HepG2 (cell line): ENCODE measurements at regions not wholly inside any gene's neighbourhood (a gene's known extent, or its start where the extent isn't known, plus 50 kb on each side); places are given as distances from the start of the nearest gene placed in this dataset.

Experiments
- ATAC-seq: fragments of 200-7000 bp; cut with Tn5 transposase; 3 replicates; pipeline ENCODE4 v1.9.1; 2020; ENCODE audit warnings: mild to moderate bottlenecking, moderate library complexity
- BruUV-seq: library from RNA; stranded (reverse); fragments of 400-500 nt; replicated peaks from 2 replicates; lab custom pipeline; 2021; lab: Mats Ljungman, UMichigan
- CTCF ChIA-PET: fragments of 300-600 bp; formaldehyde crosslinking; extraction: SDS; loops from one replicate; lab custom pipeline; 2021; ENCODE audit warnings: low total read pairs, inconsistent platforms, low intra/inter-chr PET ratio; lab: Yijun Ruan, JAX
- POLR2A ChIA-PET: fragments of 350-600 bp; sonication (Branson Sonifier 250); formaldehyde crosslinking; loops from one replicate; lab custom pipeline; 2020; ENCODE audit warnings: antibody characterized with exemption, inconsistent platforms; lab: Yijun Ruan, JAX
- DNase-seq: peaks from one replicate; pipeline ENCODE4 v3.0.0-alpha.2; 2015; ENCODE audit warnings: low spot score
- FAIRE-seq: peaks from 3 replicates; lab custom pipeline; 2011; peaks lifted over from hg19 to GRCh38; lab: Jason Lieb, UNC
- H2AFZ ChIP-seq: one replicate; pipeline ENCODE4 v1.6.1; 2011; ENCODE audit warnings: low read length, inconsistent platforms
- H3K27ac ChIP-seq: fragments of 300-600 bp; 3 replicates; pipeline ENCODE4 v1.8.0; 2011; ENCODE audit warnings: mixed run types, mild to moderate bottlenecking, mixed read lengths, low read length, inconsistent platforms; ENCODE audit not compliant: insufficient read depth; ENCODE audit errors: extremely low read length
- H3K27me3 ChIP-seq, 2 experiments: fragments of 200-600 bp in 1 of 2; 2 replicates in 1 of 2; 3 replicates in 1 of 2; pipeline versions ENCODE4 v1.6.0 to v1.8.0; 2011; ENCODE audit warnings: low read length in 2 of 2, mild to moderate bottlenecking in 2 of 2, moderate library complexity in 2 of 2, inconsistent platforms in 1 of 2; ENCODE audit not compliant: insufficient read depth in 2 of 2, control insufficient read depth in 1 of 2
- H3K36me3 ChIP-seq, 2 experiments: fragments of 200-600 bp in 1 of 2; replicated peaks in 1 of 2; 2 replicates in 1 of 2; 3 replicates in 1 of 2; pipeline versions ENCODE4 v1.5.1 to v1.8.0; 2011; ENCODE audit warnings: low read length in 2 of 2, inconsistent platforms in 1 of 2; ENCODE audit not compliant: insufficient read depth in 2 of 2, control insufficient read depth in 1 of 2
- H3K4me1 ChIP-seq: 2 replicates; pipeline ENCODE4 v1.5.1; 2012; ENCODE audit warnings: low read length, inconsistent platforms; ENCODE audit not compliant: insufficient read depth
- H3K4me2 ChIP-seq: 2 replicates; pipeline ENCODE4 v1.6.0; 2011; ENCODE audit warnings: low read depth, low read length, inconsistent platforms
- H3K4me3 ChIP-seq, 3 experiments: fragments of 200-600 bp in 1 of 3; sonication (generic), shearing (Covaris generic) in 1 of 3; replicated peaks in 1 of 3; 2 replicates each; pipeline ENCODE4 v1.5.1; 2011 to 2016; ENCODE audit warnings: low read length in 3 of 3, inconsistent platforms in 2 of 3, low read depth in 2 of 3, mild to moderate bottlenecking in 2 of 3, control low read depth in 1 of 3, mixed read lengths in 1 of 3; ENCODE audit not compliant: insufficient read depth in 1 of 3
- H3K79me2 ChIP-seq: one replicate; pipeline ENCODE4 v1.6.1; 2011; ENCODE audit warnings: low read length, inconsistent platforms; ENCODE audit not compliant: insufficient read depth
- H3K9ac ChIP-seq: 2 replicates; pipeline ENCODE4 v1.6.0; 2011; ENCODE audit warnings: mild to moderate bottlenecking, low read depth, low read length, inconsistent platforms; ENCODE audit not compliant: insufficient read depth
- H3K9me3 ChIP-seq: 2 replicates; pipeline ENCODE4 v1.5.1; 2012; ENCODE audit warnings: mild to moderate bottlenecking, low read length
- H4K20me1 ChIP-seq: 2 replicates; pipeline ENCODE4 v1.6.0; 2011; ENCODE audit warnings: inconsistent platforms, mild to moderate bottlenecking, low read length, moderate library complexity; ENCODE audit not compliant: insufficient read depth
- ATF7 ChIP-seq, 2 experiments: fragments of 450-650 bp in 1 of 2; sonication (generic) in 1 of 2; formaldehyde crosslinking in 1 of 2; IDR thresholded peaks; 2 replicates each; pipeline versions ENCODE4 v1.4.0 to v1.6.1; 2016 to 2020; ENCODE audit warnings: antibody characterized with exemption in 1 of 2, mild to moderate bottlenecking in 1 of 2, missing genetic modification reagents in 1 of 2
- CBFB ChIP-seq: sonication (generic); formaldehyde crosslinking; IDR thresholded peaks from 2 replicates; pipeline ENCODE4 v1.4.0; 2020; ENCODE audit warnings: missing genetic modification reagents
- CREB1 ChIP-seq, 2 experiments: fragments of 450-650 bp in 1 of 2; IDR thresholded peaks; 2 replicates each; pipeline ENCODE4 v1.6.1; 2016 to 2017; ENCODE audit warnings: control low read depth in 1 of 2, mild to moderate bottlenecking in 1 of 2, missing compliant biosample characterization in 1 of 2, missing genetic modification characterization in 1 of 2
- CREM ChIP-seq, 2 experiments: sonication (generic) in 1 of 2; formaldehyde crosslinking in 1 of 2; IDR thresholded peaks; 2 replicates each; pipeline versions ENCODE4 v1.4.0 to v1.6.1; 2016 to 2020; ENCODE audit warnings: antibody characterized with exemption in 1 of 2, mild to moderate bottlenecking in 1 of 2, missing genetic modification reagents in 1 of 2
- NFRKB ChIP-seq: fragments of 450-650 bp; IDR thresholded peaks from 2 replicates; pipeline ENCODE4 v1.6.1; 2017
- TBP ChIP-seq: sonication (generic); formaldehyde crosslinking; IDR thresholded peaks from 2 replicates; pipeline ENCODE4 v1.5.0; 2020; ENCODE audit warnings: missing genetic modification reagents
- TCF7 ChIP-seq: sonication (generic); IDR thresholded peaks from 2 replicates; pipeline ENCODE4 v1.6.1; 2016; ENCODE audit warnings: antibody characterized with exemption, low read depth
- ZBTB3 ChIP-seq: sonication (generic); formaldehyde crosslinking; IDR thresholded peaks from 2 replicates; pipeline ENCODE4 v1.4.0; 2020; ENCODE audit warnings: low read depth, mild to moderate bottlenecking, moderate library complexity, missing genetic modification reagents, borderline replicate concordance
- ZNF329 ChIP-seq: sonication (generic); formaldehyde crosslinking; IDR thresholded peaks from 2 replicates; pipeline ENCODE4 v1.9.0; 2021; ENCODE audit warnings: low read depth, mild to moderate bottlenecking, missing genetic modification reagents
- ZNF549 ChIP-seq: sonication (generic); formaldehyde crosslinking; IDR thresholded peaks from 2 replicates; pipeline ENCODE4 v1.5.0; 2020; ENCODE audit warnings: missing genetic modification reagents
- ZNF691 ChIP-seq: sonication (generic); formaldehyde crosslinking; IDR thresholded peaks from 2 replicates; pipeline ENCODE4 v1.4.0; 2020; ENCODE audit warnings: missing genetic modification reagents, low read depth, mild to moderate bottlenecking, borderline replicate concordance
- WGBS: methylation state at CpG from one replicate; pipeline ENCODE4 v1.1.6; 2017; ENCODE audit warnings: low lambda C conversion rate; 5-methylcytosine and 5-hydroxymethylcytosine counted together
- in situ Hi-C: cut with HindIII; loops from 2 replicates; pipeline ENCODE4 v1.10.0; 2017; ENCODE audit warnings: low pct_unique_long_range_greater_than_20kb; ENCODE audit not compliant: extremely low pct_ligation_motif_present
- intact Hi-C: fragments of 100-400 bp; cut with micrococcal nuclease; formaldehyde crosslinking; loops from one replicate; pipeline ENCODE4 v1.10.0; 2022; ENCODE audit not compliant: unreplicated experiment
- TF ChIP-seq, protein P1 (sequence below): sonication (generic); formaldehyde crosslinking; IDR thresholded peaks from 2 replicates; pipeline ENCODE4 v1.4.0; 2020; ENCODE audit warnings: mild to moderate bottlenecking, missing genetic modification reagents
- TF ChIP-seq, protein P2 (sequence below): sonication (generic); formaldehyde crosslinking; IDR thresholded peaks from 2 replicates; pipeline ENCODE4 v1.5.0; 2020; ENCODE audit warnings: mild to moderate bottlenecking, missing genetic modification reagents, moderate library complexity
- TF ChIP-seq, protein P3 (sequence below): sonication (generic); formaldehyde crosslinking; IDR thresholded peaks from 2 replicates; pipeline ENCODE4 v1.4.0; 2020; ENCODE audit warnings: missing genetic modification reagents, borderline replicate concordance

- TF ChIP-seq, protein P1, sequence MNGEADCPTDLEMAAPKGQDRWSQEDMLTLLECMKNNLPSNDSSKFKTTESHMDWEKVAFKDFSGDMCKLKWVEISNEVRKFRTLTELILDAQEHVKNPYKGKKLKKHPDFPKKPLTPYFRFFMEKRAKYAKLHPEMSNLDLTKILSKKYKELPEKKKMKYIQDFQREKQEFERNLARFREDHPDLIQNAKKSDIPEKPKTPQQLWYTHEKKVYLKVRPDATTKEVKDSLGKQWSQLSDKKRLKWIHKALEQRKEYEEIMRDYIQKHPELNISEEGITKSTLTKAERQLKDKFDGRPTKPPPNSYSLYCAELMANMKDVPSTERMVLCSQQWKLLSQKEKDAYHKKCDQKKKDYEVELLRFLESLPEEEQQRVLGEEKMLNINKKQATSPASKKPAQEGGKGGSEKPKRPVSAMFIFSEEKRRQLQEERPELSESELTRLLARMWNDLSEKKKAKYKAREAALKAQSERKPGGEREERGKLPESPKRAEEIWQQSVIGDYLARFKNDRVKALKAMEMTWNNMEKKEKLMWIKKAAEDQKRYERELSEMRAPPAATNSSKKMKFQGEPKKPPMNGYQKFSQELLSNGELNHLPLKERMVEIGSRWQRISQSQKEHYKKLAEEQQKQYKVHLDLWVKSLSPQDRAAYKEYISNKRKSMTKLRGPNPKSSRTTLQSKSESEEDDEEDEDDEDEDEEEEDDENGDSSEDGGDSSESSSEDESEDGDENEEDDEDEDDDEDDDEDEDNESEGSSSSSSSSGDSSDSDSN (CRISPR knock-in tag): no peak
- TF ChIP-seq ZBTB3 (CRISPR knock-in tag): no peak
- TF ChIP-seq, protein P2, sequence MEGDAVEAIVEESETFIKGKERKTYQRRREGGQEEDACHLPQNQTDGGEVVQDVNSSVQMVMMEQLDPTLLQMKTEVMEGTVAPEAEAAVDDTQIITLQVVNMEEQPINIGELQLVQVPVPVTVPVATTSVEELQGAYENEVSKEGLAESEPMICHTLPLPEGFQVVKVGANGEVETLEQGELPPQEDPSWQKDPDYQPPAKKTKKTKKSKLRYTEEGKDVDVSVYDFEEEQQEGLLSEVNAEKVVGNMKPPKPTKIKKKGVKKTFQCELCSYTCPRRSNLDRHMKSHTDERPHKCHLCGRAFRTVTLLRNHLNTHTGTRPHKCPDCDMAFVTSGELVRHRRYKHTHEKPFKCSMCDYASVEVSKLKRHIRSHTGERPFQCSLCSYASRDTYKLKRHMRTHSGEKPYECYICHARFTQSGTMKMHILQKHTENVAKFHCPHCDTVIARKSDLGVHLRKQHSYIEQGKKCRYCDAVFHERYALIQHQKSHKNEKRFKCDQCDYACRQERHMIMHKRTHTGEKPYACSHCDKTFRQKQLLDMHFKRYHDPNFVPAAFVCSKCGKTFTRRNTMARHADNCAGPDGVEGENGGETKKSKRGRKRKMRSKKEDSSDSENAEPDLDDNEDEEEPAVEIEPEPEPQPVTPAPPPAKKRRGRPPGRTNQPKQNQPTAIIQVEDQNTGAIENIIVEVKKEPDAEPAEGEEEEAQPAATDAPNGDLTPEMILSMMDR (CRISPR knock-in tag): no peak
These were observed 110.6 kb upstream of the TLE3 start (continued) for GRCh38 chr15:70208332-70208731.

- H3K4me2 ChIP-seq: no peak overlapping the region
- H3K79me2 ChIP-seq: no peaks in the 10 kb centered on the region
- 22% methylated on average over 5 of the region's 5 CpGs for WGBS
- H3K27ac ChIP-seq: no peak overlapping the region
- ChIA-PET CTCF (no interaction called here), POLR2A (no interaction called here)
- H3K4me3 ChIP-seq: no peak overlapping the region
- H3K9me3 ChIP-seq: no peaks in the 10 kb centered on the region
- H3K27me3 ChIP-seq: peaks cover 0 to 38% of the 10 kb centered on the region in 2 experiments
- no peaks in the 10 kb centered on the region for H4K20me1 ChIP-seq
- H3K9ac ChIP-seq: no peak overlapping the region
- H3K4me1 ChIP-seq: no peaks in the 10 kb centered on the region
- TF ChIP-seq ATF7 (IDR thresholded peaks at IDR 0.05) (no peak), ATF7 (CRISPR knock-in tag; IDR thresholded peaks at IDR 0.05) (no peak), CREB1 (IDR thresholded peaks at IDR 0.05) (no peak), CREB1 (CRISPR knock-in tag; IDR thresholded peaks at IDR 0.05) (no peak), TCF7 (no peak), TBP (no peak), CBFB (CRISPR knock-in tag) (no peak), ZNF691 (CRISPR knock-in tag) (no peak), NFRKB (no peak), ZNF549 (CRISPR knock-in tag) (no peak), ZNF329 (no peak), CREM (IDR thresholded peaks at IDR 0.05) (no peak), CREM (CRISPR knock-in tag; IDR thresholded peaks at IDR 0.05) (no peak)
- TF ChIP-seq, protein P3, sequence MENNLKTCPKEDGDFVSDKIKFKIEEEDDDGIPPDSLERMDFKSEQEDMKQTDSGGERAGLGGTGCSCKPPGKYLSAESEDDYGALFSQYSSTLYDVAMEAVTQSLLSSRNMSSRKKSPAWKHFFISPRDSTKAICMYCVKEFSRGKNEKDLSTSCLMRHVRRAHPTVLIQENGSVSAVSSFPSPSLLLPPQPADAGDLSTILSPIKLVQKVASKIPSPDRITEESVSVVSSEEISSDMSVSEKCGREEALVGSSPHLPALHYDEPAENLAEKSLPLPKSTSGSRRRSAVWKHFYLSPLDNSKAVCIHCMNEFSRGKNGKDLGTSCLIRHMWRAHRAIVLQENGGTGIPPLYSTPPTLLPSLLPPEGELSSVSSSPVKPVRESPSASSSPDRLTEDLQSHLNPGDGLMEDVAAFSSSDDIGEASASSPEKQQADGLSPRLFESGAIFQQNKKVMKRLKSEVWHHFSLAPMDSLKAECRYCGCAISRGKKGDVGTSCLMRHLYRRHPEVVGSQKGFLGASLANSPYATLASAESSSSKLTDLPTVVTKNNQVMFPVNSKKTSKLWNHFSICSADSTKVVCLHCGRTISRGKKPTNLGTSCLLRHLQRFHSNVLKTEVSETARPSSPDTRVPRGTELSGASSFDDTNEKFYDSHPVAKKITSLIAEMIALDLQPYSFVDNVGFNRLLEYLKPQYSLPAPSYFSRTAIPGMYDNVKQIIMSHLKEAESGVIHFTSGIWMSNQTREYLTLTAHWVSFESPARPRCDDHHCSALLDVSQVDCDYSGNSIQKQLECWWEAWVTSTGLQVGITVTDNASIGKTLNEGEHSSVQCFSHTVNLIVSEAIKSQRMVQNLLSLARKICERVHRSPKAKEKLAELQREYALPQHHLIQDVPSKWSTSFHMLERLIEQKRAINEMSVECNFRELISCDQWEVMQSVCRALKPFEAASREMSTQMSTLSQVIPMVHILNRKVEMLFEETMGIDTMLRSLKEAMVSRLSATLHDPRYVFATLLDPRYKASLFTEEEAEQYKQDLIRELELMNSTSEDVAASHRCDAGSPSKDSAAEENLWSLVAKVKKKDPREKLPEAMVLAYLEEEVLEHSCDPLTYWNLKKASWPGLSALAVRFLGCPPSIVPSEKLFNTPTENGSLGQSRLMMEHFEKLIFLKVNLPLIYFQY: no peak
- intact Hi-C loops: no loop called here
- DNase-seq (no peak), ATAC-seq (no peak), FAIRE-seq (no peak)
- H3K36me3 ChIP-seq: no peaks in the 10 kb centered on the region
- in situ Hi-C loops: no loop called here
- H2AFZ ChIP-seq: no peak overlapping the region
- no TSS peak for BruUV-seq
These were observed 109.0 kb upstream of the TLE3 start for GRCh38 chr15:70206668-70207067.
